SK-N-SH treated with all-trans-retinoic acid at 6 μM for 48 hours (cell line): ENCODE measurements at regions not wholly inside any gene's neighbourhood (a gene's known extent, or its start where the extent isn't known, plus 50 kb on each side); places are given as distances from the start of the nearest gene placed in this dataset.

Experiments used
- ATAC-seq: fragments of 200-7000 bp; cut with Tn5 transposase; 3 replicates; pipeline ENCODE4 v1.9.1; 2020; ENCODE audit warnings: mild to moderate bottlenecking, moderate library complexity
- CREB5 ChIP-seq: fragments of 250-450 bp; sonication (Bioruptor Pico); IDR thresholded peaks from 2 replicates; pipeline ENCODE4 v1.5.1; 2020; ENCODE audit warnings: low read depth, mild to moderate bottlenecking, moderate library complexity
- CSDC2 ChIP-seq: fragments of 250-450 bp; sonication (Bioruptor Pico); IDR thresholded peaks from 2 replicates; pipeline ENCODE4 v1.5.0; 2020; ENCODE audit warnings: mild to moderate bottlenecking, moderate library complexity
- ESRRG ChIP-seq: fragments of 250-450 bp; sonication (Bioruptor Pico); IDR thresholded peaks from 2 replicates; pipeline ENCODE4 v1.6.1; 2021; ENCODE audit warnings: mild to moderate bottlenecking
- GLIS3 ChIP-seq: fragments of 250-450 bp; sonication (Bioruptor Pico); IDR thresholded peaks from 2 replicates; pipeline ENCODE4 v1.5.0; 2020; ENCODE audit warnings: mild to moderate bottlenecking, moderate library complexity
- ISL1 ChIP-seq: fragments of 250-450 bp; sonication (Bioruptor Pico); IDR thresholded peaks from 2 replicates; pipeline ENCODE4 v2.1.2; 2022; ENCODE audit warnings: mild to moderate bottlenecking, moderate library complexity
- OSR1 ChIP-seq: fragments of 250-450 bp; sonication (Bioruptor Pico); IDR thresholded peaks from 2 replicates; pipeline ENCODE4 v1.8.0; 2022; ENCODE audit warnings: moderate library complexity, mild to moderate bottlenecking, inconsistent platforms
- PATZ1 ChIP-seq: fragments of 250-450 bp; sonication (Bioruptor Pico); IDR thresholded peaks from 2 replicates; pipeline ENCODE4 v1.8.0; 2020; ENCODE audit warnings: mild to moderate bottlenecking, moderate library complexity, borderline replicate concordance
- POU6F1 ChIP-seq: fragments of 250-450 bp; sonication (Bioruptor Pico); IDR thresholded peaks from 2 replicates; pipeline ENCODE4 v1.8.0; 2021; ENCODE audit warnings: low read depth, mild to moderate bottlenecking, moderate library complexity, borderline replicate concordance
- PPARA ChIP-seq: fragments of 250-450 bp; sonication (Bioruptor Pico); IDR thresholded peaks from 2 replicates; pipeline ENCODE4 v1.5.0; 2020; ENCODE audit warnings: mild to moderate bottlenecking, borderline replicate concordance
- RARB ChIP-seq: fragments of 250-450 bp; sonication (Bioruptor Pico); IDR thresholded peaks from 2 replicates; pipeline ENCODE4 v1.8.0; 2021; ENCODE audit warnings: mild to moderate bottlenecking, moderate library complexity
- TOX ChIP-seq: fragments of 250-450 bp; sonication (Bioruptor Pico); IDR thresholded peaks from 2 replicates; pipeline ENCODE4 v1.8.0; 2021; ENCODE audit warnings: mild to moderate bottlenecking, moderate library complexity, borderline replicate concordance
- ZC3H10 ChIP-seq: fragments of 250-450 bp; sonication (Bioruptor Pico); IDR thresholded peaks from 2 replicates; pipeline ENCODE4 v1.5.1; 2021; ENCODE audit warnings: mild to moderate bottlenecking, moderate library complexity
- ZFP3 ChIP-seq: fragments of 250-450 bp; sonication (Bioruptor Pico); IDR thresholded peaks from 2 replicates; pipeline ENCODE4 v1.5.0; 2020; ENCODE audit warnings: mild to moderate bottlenecking, moderate library complexity
- ZFP30 ChIP-seq: fragments of 450-650 bp; formaldehyde crosslinking; IDR thresholded peaks from 2 replicates; pipeline ENCODE4 v1.5.0; 2022; ENCODE audit warnings: mild to moderate bottlenecking, moderate library complexity
- ZNF565 ChIP-seq: fragments of 450-650 bp; formaldehyde crosslinking; conservative IDR thresholded peaks from 2 replicates; pipeline ENCODE4 v1.5.0; 2020; ENCODE audit warnings: low read depth, mild to moderate bottlenecking, moderate library complexity
- ZNF8 ChIP-seq: fragments of 450-650 bp; formaldehyde crosslinking; IDR thresholded peaks from 2 replicates; pipeline ENCODE4 v1.5.0; 2020; ENCODE audit warnings: mild to moderate bottlenecking, moderate library complexity

- TF ChIP-seq CREB5 (CRISPR knock-in tag) (no peak), RARB (CRISPR knock-in tag) (no peak)
Observed at GRCh38 chr9:80732506-80732905, 956.8 kb downstream of the TLE1 start (continued).

GRCh38 chr9:80720579-80720978 lies 968.8 kb downstream of the TLE1 start:
- no peak for ATAC-seq
- TF ChIP-seq PPARA (CRISPR knock-in tag), result no peak
- no peak for TF ChIP-seq GLIS3 (CRISPR knock-in tag)
- no peak for TF ChIP-seq OSR1 (CRISPR knock-in tag)
- TF ChIP-seq, all 23 proteins: peak for 0

- TF ChIP-seq ZNF8 (CRISPR knock-in tag), result no peak
- TF ChIP-seq, all 23 proteins: peak for 0
- ATAC-seq, result no peak
Observed at GRCh38 chr9:80707120-80707519, 982.2 kb downstream of the TLE1 start.

GRCh38 chr9:80701061-80701460 lies 988.3 kb downstream of the TLE1 start:
- peak; percentile 68 for TF ChIP-seq ISL1 (CRISPR knock-in tag)
- no peak for TF ChIP-seq ZNF565 (CRISPR knock-in tag)
- ATAC-seq, result no peak

GRCh38 chr9:80699511-80699998 lies 989.8 kb downstream of the TLE1 start:
- no peak for ATAC-seq
- TF ChIP-seq CSDC2 (CRISPR knock-in tag), result no peak
- no peak for TF ChIP-seq ESRRG (CRISPR knock-in tag)
- no peak for TF ChIP-seq OSR1 (CRISPR knock-in tag)
- peak; percentile 32 for TF ChIP-seq ISL1 (CRISPR knock-in tag)
- no peak for TF ChIP-seq RARB (CRISPR knock-in tag)

GRCh38 chr9:80698725-80699410 lies 990.5 kb downstream of the TLE1 start:
- TF ChIP-seq ZFP3 (CRISPR knock-in tag) (no peak), ZNF565 (CRISPR knock-in tag) (no peak), PATZ1 (CRISPR knock-in tag) (no peak)
- no peak for ATAC-seq

- ATAC-seq, result no peak
- TF ChIP-seq RARB (CRISPR knock-in tag) (no peak), TOX (CRISPR knock-in tag) (no peak), ESRRG (CRISPR knock-in tag) (no peak), OSR1 (CRISPR knock-in tag) (no peak), ISL1 (CRISPR knock-in tag) (no peak), CSDC2 (CRISPR knock-in tag) (no peak), POU6F1 (no peak), ZNF565 (CRISPR knock-in tag) (no peak), ZC3H10 (CRISPR knock-in tag) (no peak), ZNF8 (CRISPR knock-in tag) (no peak)
Observed at GRCh38 chr9:80692751-80693150, 996.6 kb downstream of the TLE1 start.

GRCh38 chr9:80691229-80691628 lies 998.1 kb downstream of the TLE1 start:
- ATAC-seq, result no peak
- TF ChIP-seq ZFP3 (CRISPR knock-in tag) (no peak), CREB5 (CRISPR knock-in tag) (no peak), PPARA (CRISPR knock-in tag) (no peak), ZFP30 (CRISPR knock-in tag) (no peak), ZNF8 (CRISPR knock-in tag) (no peak)
